Glomerular endothelial cell (primary cell): ENCODE measurements at regions not wholly inside any gene's neighbourhood (a gene's known extent, or its start where the extent isn't known, plus 50 kb on each side); places are given as distances from the start of the nearest gene placed in this dataset.
"Not testable (repeated sequence)": the region's sequence is repeated elsewhere in the genome, so short reads cannot be mapped to it uniquely, and the experiment has no call there.

Source experiments
- DNase-seq: peaks from one replicate; pipeline ENCODE4 v3.0.0-alpha.2; 2011; ENCODE audit warnings: low read depth, low spot score; ENCODE audit errors: extremely low read depth

DNA sequence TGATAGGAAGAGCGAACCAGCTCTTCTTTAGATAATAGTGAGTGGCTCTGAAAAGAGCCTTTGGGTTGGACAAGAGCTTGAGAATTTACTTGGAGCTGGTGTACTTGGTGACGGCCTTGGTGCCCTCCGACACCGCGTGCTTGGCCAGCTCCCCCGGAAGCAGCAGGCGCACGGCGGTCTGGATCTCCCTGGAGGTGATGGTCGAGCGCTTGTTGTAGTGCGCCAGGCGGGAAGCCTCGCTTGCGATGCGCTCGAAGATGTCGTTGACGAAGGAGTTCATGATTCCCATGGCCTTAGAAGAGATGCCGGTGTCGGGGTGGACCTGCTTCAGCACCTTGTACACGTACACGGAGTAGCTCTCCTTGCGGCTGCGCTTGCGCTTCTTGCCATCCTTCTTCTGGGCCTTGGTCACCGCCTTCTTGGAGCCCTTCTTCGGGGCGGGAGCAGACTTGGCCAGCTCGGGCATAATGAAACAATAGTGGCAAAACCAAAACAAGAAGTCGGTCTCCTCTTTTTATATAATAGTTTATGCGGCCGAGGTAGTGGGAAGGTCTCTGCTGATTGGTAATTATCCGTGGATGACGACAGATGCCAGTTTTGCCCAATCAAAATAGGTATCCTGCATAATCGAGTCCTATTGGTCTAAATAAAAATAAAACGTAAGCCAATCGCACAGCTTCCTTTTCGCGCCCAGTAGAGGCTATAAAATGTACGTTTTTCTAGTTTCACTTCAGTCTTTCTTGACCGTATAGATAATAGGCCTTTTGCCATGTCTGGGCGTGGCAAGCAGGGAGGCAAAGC lies 104.6 kb downstream of the OR2B2 start:
- DNase-seq: not testable (repeated sequence)

DNA sequence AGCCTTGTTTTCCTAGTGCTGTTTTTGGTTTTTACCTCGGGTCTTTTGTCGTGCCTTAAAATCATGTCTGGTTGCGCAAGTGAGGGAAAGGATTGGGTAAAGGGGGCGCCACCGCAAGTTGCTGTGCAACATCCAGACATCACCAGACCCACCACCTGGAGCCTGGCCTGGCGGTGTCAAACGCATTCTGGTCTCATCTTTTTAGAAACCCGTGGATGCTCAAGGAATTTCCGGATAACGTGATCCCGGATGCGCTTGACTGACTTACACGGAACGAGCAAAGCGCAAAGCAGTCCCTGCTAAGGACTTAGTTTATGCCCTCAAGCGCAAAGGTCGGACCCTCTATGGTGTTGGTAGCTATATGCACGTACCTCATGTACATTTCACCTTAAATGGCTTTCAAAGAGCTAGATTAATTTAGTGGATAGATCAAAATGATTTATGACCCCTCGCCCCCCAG lies 105.2 kb downstream of the OR2B2 start:
- DNase-seq: no peak

DNA sequence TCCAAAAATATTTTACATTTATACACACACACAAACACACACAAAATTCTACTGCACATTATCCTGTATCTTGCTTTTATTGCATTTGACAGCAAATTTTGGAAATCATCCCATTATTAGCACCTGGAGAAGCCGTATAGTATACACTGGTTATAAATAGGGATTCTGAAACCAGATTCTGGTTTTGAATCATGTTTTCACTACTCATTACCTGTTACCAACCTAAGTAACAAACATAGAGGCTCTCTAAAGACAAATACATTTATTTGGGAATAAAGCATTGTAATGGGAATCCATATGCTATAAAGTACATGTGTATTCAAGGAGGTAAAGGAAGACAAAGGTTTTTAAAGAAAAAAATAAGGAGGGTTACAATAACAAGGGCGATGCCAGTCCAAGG lies 106.8 kb downstream of the OR2B2 start:
- DNase-seq: no peak

DNA sequence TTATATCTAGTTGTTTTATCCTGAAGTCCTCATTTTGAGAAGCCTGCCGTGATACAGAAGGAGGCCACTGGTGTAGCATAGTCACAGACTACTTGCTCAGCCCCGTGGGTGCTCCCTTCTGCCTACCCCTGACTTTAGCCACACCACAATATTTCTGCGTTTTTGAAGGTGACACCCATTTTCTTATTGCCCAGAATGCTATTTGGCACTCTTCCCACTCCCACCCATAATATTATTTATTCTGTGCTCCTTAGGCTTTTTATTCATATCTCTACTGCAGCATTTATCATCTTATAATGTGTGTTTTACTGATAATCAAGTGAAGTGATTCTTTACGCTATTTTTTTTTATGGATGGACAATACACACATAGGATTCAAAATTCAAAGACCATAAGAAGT lies 107.3 kb downstream of the OR2B2 start:
- DNase-seq: no peak

DNA sequence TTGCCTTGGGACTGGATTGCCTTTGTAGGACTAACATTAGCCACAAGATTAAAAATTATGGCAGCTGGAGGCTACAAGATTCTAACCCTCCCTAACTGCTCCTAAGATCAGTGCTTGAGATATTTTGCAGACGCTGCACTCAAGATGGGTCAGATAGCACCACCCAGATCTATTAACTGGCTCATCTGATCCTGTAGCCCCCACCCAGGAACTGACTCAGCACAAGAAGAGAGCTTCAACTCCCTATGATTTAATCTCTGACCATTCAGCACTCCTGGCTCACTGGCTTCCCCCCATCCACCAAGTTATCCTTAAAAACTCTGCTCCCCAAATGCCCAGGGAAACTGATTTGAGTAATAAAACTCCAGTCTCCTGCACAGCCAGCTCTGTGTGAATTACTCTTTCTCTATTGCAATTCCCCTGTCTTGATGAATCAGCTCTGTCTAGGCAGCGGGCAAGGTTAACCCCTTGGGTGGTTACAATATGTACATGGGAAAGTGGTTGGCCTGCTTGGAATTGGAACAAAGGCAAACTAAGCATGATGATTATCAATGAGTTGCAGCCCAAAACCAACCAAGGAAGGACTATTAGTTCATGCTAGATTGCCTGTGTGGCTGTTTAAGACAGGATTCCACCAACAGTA lies 111.3 kb downstream of the OR2B2 start:
- no peak for DNase-seq

DNA sequence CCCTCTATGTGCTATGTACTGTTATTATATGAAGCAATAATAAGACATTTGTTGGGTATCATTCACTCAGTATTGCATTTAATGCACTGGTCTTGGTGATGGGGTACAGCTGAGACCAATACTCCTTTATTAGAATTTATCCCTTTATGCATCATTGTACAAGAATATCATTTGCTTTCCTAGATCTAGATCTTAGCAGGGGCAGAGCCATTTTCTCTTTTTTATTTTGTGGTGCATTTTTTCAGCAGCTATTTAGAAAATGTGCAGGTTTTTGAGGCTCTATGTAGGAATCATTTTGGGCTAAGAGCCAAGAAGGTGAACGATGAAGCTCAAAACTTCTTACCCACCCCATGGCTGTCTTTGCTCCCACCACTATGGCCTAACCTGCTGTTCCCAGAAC lies 114.2 kb downstream of the OR2B2 start:
- no peak for DNase-seq

DNA sequence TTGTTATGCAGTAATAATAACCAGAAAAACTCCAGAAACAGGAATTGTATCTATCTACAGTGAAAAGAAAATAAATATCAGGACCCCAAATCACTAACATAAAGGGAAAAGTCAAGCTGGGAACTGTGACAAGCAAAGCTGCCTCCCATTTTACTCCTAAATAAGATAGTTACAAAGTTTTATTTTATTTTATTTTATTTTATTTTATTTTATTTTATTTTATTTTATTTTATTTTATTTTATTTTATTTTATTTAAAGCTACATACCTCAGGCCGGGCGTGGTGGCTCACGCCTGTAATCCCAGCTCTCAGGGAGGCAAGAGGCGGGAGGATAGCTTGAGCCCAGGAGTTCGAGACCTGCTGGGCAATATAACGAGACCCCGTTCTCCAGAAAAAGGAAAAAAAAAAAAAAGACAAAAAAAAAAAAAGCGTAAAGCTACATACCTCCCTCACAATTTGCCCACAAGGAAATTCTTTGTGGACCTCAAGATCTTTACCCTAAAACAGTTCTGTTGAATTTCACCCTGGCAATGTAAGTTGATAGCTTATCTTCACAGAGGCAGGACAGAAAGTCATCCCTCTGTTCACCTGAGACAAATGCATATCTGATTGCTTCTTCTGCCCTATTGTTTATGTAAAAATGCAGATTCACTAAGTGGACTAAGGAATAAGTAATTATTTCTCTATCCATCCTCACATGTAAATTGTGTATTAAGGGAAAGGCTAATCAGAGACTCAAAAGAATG lies 115.3 kb downstream of the OR2B2 start:
- DNase-seq: not testable (repeated sequence)

DNA sequence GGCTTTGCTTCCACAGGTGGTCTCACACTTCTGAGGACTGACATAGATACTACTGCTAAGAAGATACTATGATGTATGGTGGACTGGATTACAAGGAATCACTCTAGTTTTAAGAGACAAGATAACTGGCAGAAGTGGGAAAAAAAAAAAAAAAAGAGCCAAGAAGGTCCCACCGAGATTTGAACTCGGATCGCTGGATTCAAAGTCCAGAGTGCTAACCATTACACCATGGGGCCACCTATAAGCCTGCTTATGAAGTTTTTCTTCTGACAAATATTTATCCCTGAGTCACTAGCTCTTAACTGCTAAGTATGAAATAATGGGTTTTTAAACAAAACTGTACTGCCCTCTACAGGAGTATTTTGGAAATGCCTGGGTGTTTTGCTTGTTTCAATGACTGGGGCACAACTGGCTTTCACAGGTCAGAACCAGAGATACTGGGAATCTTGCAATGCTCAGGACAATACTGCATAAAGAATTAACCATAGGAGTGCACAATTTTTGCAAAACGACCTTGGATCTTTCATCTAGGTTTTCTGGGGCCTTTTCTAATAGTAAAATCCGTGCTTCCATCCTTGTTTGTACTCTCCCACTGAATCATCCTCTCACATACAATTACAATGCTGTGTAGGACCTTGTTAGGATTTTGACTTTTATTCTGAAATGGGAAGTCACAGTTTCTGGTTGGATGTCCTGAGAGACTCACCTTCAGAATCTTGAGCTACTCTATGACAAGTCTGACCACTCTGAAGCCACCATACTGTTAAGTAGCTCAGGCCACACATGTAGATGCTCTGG lies 116.3 kb downstream of the OR2B2 start:
- peak; percentile 96 for DNase-seq

DNA sequence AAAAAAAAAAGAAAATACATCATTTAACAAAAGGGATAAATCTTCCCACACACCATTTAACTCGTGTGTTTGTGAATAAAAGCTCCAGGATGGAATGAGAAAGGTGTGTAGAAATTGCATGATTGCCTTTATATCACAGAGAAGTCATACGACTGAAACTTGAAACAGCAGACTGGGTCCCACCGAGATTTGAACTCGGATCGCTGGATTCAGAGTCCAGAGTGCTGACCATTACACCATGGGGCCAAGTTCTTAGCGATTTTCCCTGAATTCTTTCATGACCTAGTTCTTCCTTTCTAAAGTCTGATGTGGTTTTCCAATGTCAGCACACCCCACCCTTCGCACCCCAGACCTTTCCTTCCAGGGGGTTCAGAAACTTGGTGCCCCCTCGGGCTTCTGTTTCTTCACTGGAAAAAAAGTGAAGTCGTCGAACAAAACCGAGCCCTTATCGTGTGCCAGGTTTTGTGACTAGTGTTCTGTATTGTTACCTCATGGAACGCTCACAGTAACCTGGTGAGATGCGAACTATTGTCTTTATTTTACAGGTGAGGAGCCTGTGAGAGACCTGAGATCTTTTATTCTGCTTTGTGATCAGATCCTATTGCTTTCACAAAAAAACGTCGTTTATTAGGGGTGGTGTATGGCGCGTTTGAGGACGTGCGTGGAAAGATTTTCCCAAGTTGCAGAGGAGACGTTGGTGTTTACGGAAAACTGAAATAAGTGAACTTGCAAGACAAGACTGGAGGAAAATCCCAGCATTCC lies 120.8 kb downstream of the OR2B2 start:
- DNase-seq: no peak

DNA sequence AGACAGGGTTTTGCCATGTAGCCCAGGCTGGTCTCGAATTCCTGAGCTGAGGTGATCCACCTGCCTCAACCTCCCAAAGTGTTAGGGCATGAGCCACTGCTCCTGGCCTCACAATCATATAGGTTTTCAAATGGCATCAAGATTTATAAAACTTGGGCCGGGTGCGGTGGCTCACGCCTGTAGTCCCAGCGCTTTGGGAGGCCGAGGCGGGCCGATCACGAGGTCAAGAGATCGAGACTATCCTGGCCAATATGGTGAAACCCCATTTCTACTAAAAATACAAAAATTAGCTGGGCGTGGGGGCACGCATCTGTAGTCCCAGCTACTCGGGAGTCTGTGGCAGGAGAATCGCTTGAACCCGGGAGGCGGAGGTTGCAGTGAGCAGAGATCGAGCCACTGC lies 123.8 kb downstream of the OR2B2 start:
- DNase-seq: not testable (repeated sequence)

DNA sequence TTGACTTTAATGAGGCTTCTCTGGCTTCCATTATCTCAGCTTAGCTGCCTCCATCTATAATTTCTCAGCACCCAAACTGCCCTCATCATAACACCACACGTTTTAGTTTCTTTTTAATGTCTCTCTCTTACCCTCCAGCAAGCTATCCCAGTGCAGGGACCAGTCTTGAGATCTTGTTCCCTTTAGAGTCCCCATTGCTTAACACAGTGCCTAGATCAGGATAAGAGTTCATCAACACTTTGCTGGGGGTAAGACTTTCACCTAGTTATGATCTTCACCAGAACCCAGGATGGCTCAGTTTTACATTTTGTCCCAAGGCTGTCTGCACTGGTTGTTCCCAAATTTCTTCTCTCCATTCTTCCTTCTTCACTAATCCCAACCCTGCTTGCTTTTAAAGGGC lies 126.1 kb downstream of the OR2B2 start:
- DNase-seq: no peak

DNA sequence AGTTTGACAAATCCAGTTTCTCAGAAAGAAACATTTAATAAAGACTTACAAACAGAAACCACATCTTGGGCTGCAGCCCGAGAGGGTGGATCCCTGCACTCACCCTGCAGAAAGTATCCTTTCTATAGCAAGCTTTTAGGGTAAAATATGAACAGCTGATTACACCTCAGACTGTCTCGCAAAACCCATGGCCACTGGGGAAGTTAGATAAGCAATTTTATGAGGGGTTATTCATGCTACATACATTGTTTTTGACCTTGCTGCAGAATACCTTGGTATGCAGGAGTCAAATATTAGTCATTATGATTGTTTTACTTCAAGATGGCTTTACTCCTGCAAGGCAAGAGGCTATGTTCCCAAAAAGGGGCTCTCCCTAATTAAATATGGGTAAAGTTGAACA lies 126.9 kb downstream of the OR2B2 start:
- no peak for DNase-seq

DNA sequence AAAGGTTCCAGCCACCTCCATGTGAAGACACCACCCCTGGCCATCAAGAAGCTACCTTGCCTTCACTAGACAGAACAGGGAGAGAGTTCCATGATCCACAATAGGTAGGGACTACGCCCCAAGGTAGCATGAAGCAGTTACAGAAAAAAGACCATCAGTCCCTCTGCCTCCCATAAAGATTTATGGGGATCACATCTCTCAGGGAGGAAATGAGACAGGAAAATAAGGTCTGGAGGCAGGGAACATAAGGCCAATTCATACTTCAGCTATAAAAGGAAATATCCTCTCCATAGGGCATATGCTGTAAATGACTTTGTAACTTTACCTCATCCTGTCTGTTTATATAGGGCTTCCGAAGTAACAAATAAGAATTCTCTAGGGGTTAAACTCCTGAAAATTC lies 129.4 kb downstream of the OR2B2 start:
- DNase-seq: no peak

DNA sequence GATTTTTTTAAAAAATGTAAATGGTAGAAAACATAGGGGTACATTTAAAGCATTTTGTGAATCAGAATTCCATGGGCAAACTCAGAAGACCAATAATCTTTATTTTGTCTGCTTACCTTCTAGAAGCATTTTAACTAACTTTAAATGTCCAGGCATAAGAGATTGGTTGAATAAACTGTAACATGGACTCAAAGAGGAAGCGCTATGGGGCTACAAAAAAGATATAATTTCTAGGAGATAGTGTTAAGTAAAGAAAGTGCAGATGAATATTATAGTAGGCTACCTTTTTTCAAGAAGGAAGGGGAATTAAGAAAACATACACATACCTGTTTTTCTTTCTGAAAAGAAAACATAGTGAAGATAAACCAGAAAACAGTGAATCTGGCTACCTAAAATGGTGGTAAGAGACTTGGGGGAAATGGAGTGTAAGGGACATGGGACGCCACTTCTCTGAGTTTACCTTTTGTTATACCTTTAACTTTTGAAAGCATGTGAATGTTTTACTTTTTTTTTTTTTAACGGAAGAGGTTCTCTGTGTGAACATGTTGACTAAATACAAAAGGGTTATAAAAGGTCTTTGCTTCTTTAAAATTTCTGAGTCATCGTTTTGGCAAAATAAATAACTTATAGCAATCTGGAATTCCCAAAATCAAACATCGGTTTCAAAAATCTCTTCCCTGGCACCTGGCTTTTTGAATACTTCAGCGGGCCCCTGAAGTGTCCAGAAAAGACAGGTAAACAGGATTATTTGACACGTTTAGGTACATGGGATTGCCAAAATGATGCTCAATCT lies 133.4 kb downstream of the OR2B2 start:
- no peak for DNase-seq

DNA sequence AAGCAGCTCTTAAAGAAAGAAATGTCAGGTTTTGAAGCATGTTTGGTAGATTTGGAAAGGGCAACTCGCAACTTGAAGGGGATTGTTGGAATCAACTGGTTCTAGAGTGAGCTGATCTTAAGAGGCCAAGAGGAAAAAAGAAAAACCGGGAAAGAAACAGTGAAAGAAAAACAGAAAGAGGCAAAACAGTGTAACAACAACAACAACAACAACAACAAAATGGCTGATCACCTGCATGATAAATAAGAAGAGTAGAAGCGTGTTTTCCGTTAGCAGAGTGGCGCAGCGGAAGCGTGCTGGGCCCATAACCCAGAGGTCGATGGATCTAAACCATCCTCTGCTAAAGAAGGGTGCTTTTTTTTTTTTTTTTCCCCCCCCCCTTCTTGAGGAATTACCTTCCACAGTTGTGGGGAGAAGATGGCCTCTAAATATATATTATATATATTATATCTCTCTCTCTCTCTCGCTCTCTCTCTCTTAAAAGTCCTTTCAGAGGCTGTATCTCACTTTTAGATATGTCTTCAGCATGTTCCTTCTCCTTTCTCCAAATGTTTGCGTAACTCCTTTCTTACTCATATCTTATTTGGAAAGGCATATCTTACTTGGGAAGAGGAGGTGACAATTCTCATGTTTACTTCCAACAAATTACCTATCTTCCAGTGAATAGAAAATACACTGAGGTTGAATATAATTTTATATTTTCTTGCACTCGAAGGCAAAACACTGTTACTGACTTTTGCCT lies 134.4 kb downstream of the OR2B2 start:
- no peak for DNase-seq

DNA sequence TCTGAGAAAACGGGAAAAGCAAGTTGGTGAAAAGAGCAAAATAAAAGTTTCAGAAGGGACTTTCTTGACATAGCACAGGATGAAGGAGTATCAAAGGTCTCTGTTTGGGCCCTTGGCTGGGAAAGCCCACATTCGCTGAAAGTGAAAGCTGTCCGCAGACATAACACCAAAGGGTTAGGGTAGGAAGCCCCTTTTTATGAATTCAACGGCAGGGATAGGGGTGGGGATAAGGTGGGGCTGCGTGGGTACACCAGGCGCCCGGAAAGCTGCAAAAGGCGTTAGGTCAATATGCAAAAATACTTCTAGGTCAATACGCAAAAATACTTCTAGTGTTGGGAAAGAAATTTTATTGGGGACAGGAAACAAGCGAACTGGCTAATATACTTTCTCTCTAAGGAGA lies 135.1 kb downstream of the OR2B2 start:
- DNase-seq: no peak

DNA sequence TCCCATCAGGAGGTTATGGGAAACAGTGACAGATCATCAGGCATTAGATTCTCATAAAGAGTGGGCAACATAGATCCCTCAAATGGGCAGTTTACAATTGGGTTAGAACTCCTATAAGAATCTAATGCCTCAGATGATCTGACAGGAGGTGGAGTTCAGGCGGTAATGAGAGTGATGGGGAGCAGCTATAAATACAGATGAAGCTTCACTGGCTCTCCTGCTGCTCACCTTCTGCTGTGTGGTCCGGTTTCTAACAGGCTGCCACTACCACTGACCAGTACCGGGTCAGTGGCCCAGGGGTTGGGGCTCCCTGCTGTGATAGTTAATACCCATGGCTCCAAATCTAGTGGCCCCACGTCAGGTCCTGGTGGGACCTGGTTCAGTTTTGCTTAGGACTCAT lies 135.7 kb downstream of the OR2B2 start:
- DNase-seq: no peak

DNA sequence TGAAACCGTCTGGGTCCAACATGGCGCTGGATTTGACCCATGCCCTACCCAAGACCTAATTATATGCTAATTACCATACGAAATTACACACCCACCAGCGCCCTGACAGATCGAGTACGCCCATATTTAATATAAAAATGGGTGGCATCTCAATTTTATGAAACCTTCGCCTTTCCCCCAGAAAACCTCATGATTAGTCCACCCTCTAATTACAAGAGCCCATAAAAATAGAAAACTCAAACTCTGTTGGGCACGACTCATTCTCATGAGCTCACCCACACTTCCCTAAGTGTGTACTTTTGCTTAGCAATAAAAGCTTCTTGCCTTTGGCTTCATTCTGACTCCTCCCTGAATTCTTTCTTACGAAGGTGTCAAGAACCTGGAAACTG lies 136.4 kb downstream of the OR2B2 start:
- no peak for DNase-seq
